K562 (cell line): ENCODE measurements at regions not wholly inside any gene's neighbourhood (a gene's known extent, or its start where the extent isn't known, plus 50 kb on each side); places are given as distances from the start of the nearest gene placed in this dataset.

Experiments
- ATAC-seq: fragments of 200-7000 bp; cut with Tn5 transposase; 3 replicates; pipeline ENCODE4 v1.9.1; 2020; ENCODE audit warnings: moderate library complexity
- BruUV-seq: library from RNA; stranded (reverse); fragments of 400-500 nt; replicated peaks from 2 replicates; lab custom pipeline; 2021; lab: Mats Ljungman, UMichigan
- CTCF ChIA-PET: fragments of 300-600 bp; formaldehyde crosslinking; extraction: SDS; loops from one replicate; lab custom pipeline; 2021; ENCODE audit warnings: low intra/inter-chr PET ratio; lab: Yijun Ruan, JAX
- POLR2A ChIA-PET: fragments of 300-600, 350-650 bp; sonication (Branson Sonifier 250); formaldehyde crosslinking; extraction: SDS; loops from one replicate; lab custom pipeline; 2021; ENCODE audit warnings: antibody characterized with exemption, inconsistent platforms; lab: Yijun Ruan, JAX
- DNase-seq, 4 experiments: peaks; one replicate each; pipeline versions ENCODE4 v3.0.0 to v3.0.0-alpha.2; 2011 to 2018; ENCODE audit warnings: low spot score in 3 of 4, mixed read lengths in 3 of 4; ENCODE audit errors: extremely low read depth in 1 of 4
- FAIRE-seq: peaks from 2 replicates; lab custom pipeline; 2011; peaks lifted over from hg19 to GRCh38; lab: Jason Lieb, UNC
- H2AFZ ChIP-seq: 2 replicates; pipeline ENCODE4 v1.6.0; 2011; ENCODE audit warnings: low read depth, low read length, control low read depth, inconsistent platforms
- H3K27ac ChIP-seq: fragments of 200-600 bp; 3 replicates; pipeline ENCODE4 v1.8.0; 2011; ENCODE audit warnings: low read depth, mild to moderate bottlenecking, control low read depth, inconsistent platforms, low read length, moderate library complexity, mixed read lengths; ENCODE audit errors: extremely low read depth
- H3K27me3 ChIP-seq, 2 experiments: fragments of 300-600 bp in 1 of 2; 2 replicates in 1 of 2; 3 replicates in 1 of 2; pipeline versions ENCODE4 v1.6.0 to v1.8.0; 2011; ENCODE audit warnings: inconsistent platforms in 2 of 2, low read length in 2 of 2, mild to moderate bottlenecking in 1 of 2, mixed read lengths in 1 of 2, moderate library complexity in 1 of 2; ENCODE audit not compliant: control insufficient read depth in 2 of 2, insufficient read depth in 2 of 2
- H3K36me3 ChIP-seq: fragments of 300-600 bp; 3 replicates; pipeline ENCODE4 v1.8.0; 2011; ENCODE audit warnings: mild to moderate bottlenecking, low read length, inconsistent platforms; ENCODE audit not compliant: control insufficient read depth, insufficient read depth
- H3K4me1 ChIP-seq, 2 experiments: fragments of 200-600 bp in 1 of 2; replicated peaks in 1 of 2; 2 replicates in 1 of 2; 3 replicates in 1 of 2; pipeline versions ENCODE4 v1.5.1 to v1.8.0; 2011; ENCODE audit warnings: inconsistent platforms in 2 of 2, low read length in 2 of 2, mild to moderate bottlenecking in 1 of 2, mixed read lengths in 1 of 2, moderate library complexity in 1 of 2; ENCODE audit not compliant: control insufficient read depth in 2 of 2, insufficient read depth in 2 of 2
- H3K4me2 ChIP-seq: 2 replicates; pipeline ENCODE4 v1.6.1; 2011; ENCODE audit warnings: low read length, control low read depth, inconsistent platforms, mixed read lengths; ENCODE audit not compliant: insufficient read depth
- H3K4me3 ChIP-seq: fragments of 200-600 bp; sonication (generic), shearing (Covaris generic); 2 replicates; pipeline ENCODE4 v1.5.1; 2016; ENCODE audit warnings: control low read depth, inconsistent platforms
- H3K79me2 ChIP-seq: fragments of 200-600 bp; 3 replicates; pipeline ENCODE4 v1.8.0; 2011; ENCODE audit warnings: low read length, inconsistent platforms; ENCODE audit not compliant: control insufficient read depth, insufficient read depth
- H3K9ac ChIP-seq, 2 experiments: 2 replicates each; pipeline versions ENCODE4 v1.6.0 to v1.6.1; 2011; ENCODE audit warnings: low read depth in 2 of 2, low read length in 2 of 2, control low read depth in 1 of 2, inconsistent platforms in 1 of 2, mild to moderate bottlenecking in 1 of 2, mixed read lengths in 1 of 2; ENCODE audit not compliant: insufficient read depth in 1 of 2
- H3K9me1 ChIP-seq: one replicate; pipeline ENCODE4 v1.6.0; 2011; ENCODE audit warnings: inconsistent platforms, mild to moderate bottlenecking, low read length, moderate library complexity; ENCODE audit not compliant: control insufficient read depth, insufficient read depth
- H3K9me3 ChIP-seq: replicated peaks from 2 replicates; pipeline ENCODE4 v1.5.1; 2011; ENCODE audit warnings: low read depth, low read length, inconsistent platforms; ENCODE audit not compliant: control insufficient read depth, insufficient read depth
- H4K20me1 ChIP-seq: replicated peaks from 2 replicates; pipeline ENCODE4 v1.6.1; 2011; ENCODE audit warnings: low read length, inconsistent platforms, mixed read lengths; ENCODE audit not compliant: control insufficient read depth, insufficient read depth
- FIP1L1 ChIP-seq: fragments of 200-400 bp; formaldehyde crosslinking; IDR thresholded peaks from 2 replicates; pipeline ENCODE4 v1.6.1; 2018; ENCODE audit warnings: mild to moderate bottlenecking, low read depth, low read length; ENCODE audit not compliant: poor library complexity, severe bottlenecking
- JUND ChIP-seq, 2 experiments: IDR thresholded peaks; 2 replicates in 1 of 2; 3 replicates in 1 of 2; pipeline ENCODE4 v1.6.1; 2011; ENCODE audit warnings: borderline replicate concordance in 2 of 2, low read depth in 2 of 2, low read length in 2 of 2, improper control_type of control experiment in 1 of 2, missing biosample characterization in 1 of 2, missing genetic modification characterization in 1 of 2, missing genetic modification reagents in 1 of 2
- KLF13 ChIP-seq: fragments of 450-650 bp; IDR thresholded peaks from 2 replicates; pipeline ENCODE4 v1.6.1; 2016; ENCODE audit warnings: missing genetic modification characterization, low read depth, mild to moderate bottlenecking, missing compliant biosample characterization, moderate library complexity, borderline replicate concordance
- KLF6 ChIP-seq: fragments of 250-450 bp; sonication (Bioruptor Pico); IDR thresholded peaks from 2 replicates; pipeline ENCODE4 v1.4.0; 2020; ENCODE audit warnings: mild to moderate bottlenecking, moderate library complexity, borderline replicate concordance
- NCOA1 ChIP-seq: fragments of 450-650 bp; IDR thresholded peaks from 2 replicates; pipeline ENCODE4 v1.6.1; 2016; ENCODE audit warnings: low read depth
- NFATC3 ChIP-seq: fragments of 450-650 bp; IDR thresholded peaks from 2 replicates; pipeline ENCODE4 v1.6.1; 2017; ENCODE audit warnings: mild to moderate bottlenecking
- PHF8 ChIP-seq: fragments of 200-600 bp; sonication (generic); IDR thresholded peaks from 2 replicates; pipeline ENCODE4 v1.6.1; 2012; ENCODE audit warnings: mixed run types, mild to moderate bottlenecking, inconsistent platforms, low read length, moderate library complexity, borderline replicate concordance
- STAT5A ChIP-seq: IDR thresholded peaks from 2 replicates; pipeline ENCODE4 v1.6.1; 2012; ENCODE audit warnings: low read length, inconsistent platforms, borderline replicate concordance
- ZBTB2 ChIP-seq: fragments of 450-650 bp; IDR thresholded peaks from 2 replicates; pipeline ENCODE4 v1.6.1; 2016; ENCODE audit warnings: antibody characterized with exemption
- ZNF124 ChIP-seq: sonication (generic); formaldehyde crosslinking; IDR thresholded peaks from 2 replicates; pipeline ENCODE4 v1.8.1; 2022; ENCODE audit warnings: missing genetic modification reagents
- WGBS: fragments of 100-300 bp; shearing (Covaris generic); methylation state at CpG from one replicate; pipeline ENCODE4 v1.1.6; 2016; ENCODE audit warnings: low coverage, mixed read lengths; ENCODE audit not compliant: insufficient coverage; ENCODE audit errors: missing lambda C conversion rate; 5-methylcytosine and 5-hydroxymethylcytosine counted together
- in situ Hi-C: fragments of 300-500 bp; cut with MboI; formaldehyde crosslinking; loops from 4 replicates; pipeline ENCODE4 v1.15.0; 2018; ENCODE audit warnings: inconsistent platforms, mixed read lengths
- intact Hi-C: fragments of 100-400 bp; cut with micrococcal nuclease; formaldehyde crosslinking; loops from 2 replicates; pipeline ENCODE4 v1.14.2; 2022
- TF ChIP-seq, protein P1 (sequence below): sonication (generic); formaldehyde crosslinking; IDR thresholded peaks from 2 replicates; pipeline ENCODE4 v1.5.0; 2020; ENCODE audit warnings: missing genetic modification reagents
- TF ChIP-seq, protein P2 (sequence below): fragments of 450-650 bp; IDR thresholded peaks from 2 replicates; pipeline ENCODE4 v1.7.0; 2016; ENCODE audit warnings: borderline replicate concordance

DNA sequence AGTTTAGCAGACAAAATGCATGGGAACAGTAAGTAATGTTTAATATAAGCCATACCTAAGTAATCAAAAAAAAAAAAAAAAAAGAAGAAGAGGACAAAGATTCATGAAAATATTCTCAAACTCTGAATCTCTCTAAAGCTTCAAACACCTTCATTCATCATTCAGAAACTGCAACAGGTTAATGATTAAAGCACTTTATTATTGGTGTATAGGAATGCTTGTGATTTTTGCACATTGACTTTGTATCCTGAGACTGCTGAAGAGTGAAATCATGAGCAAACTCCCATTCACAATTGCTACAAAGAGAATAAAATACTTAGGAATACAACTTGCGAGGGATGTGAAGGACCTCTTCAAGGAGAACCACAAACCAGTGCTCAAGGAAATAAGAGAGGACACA, 278.4 kb upstream of the DCN start:
- no peak overlapping the region for H3K9ac ChIP-seq
- no TSS peak for BruUV-seq
- no peak for DNase-seq
- ChIA-PET CTCF (no interaction called here), POLR2A (no interaction called here)
- H3K27ac ChIP-seq = no peak overlapping the region
- no peak overlapping the region for H3K4me3 ChIP-seq
- in situ Hi-C loops = no loop called here
- H3K36me3 ChIP-seq = no peaks in the 10 kb centered on the region; the same call in 2 of the 3 replicates
- H3K9me3 ChIP-seq = no peaks in the 10 kb centered on the region
- no peak overlapping the region for H3K4me2 ChIP-seq
- FAIRE-seq = no peak
- no peak for ATAC-seq
- H4K20me1 ChIP-seq = no peaks in the 10 kb centered on the region
- H3K4me1 ChIP-seq = no peaks in the 10 kb centered on the region
- H3K9me1 ChIP-seq = no peaks in the 10 kb centered on the region
- intact Hi-C loops = no loop called here
- H3K79me2 ChIP-seq = no peaks in the 10 kb centered on the region
- H3K27me3 ChIP-seq = no peaks in the 10 kb centered on the region
- 92% methylated on average over 1 of the region's 1 CpG for WGBS
- TF ChIP-seq NFATC3 (no peak), NCOA1 (no peak), KLF13 (tag) (no peak), ZBTB2 (no peak), ZNF124 (CRISPR knock-in tag) (no peak), PHF8 (no peak), KLF6 (no peak), FIP1L1 (no peak), STAT5A (no peak), JUND (IDR thresholded peaks at IDR 0.05; ENCODE audit: borderline replicate concordance, low read depth, low read length) (no peak), JUND (tag; IDR thresholded peaks at IDR 0.05; ENCODE audit: borderline replicate concordance, low read depth, low read length) (no peak)
- TF ChIP-seq, protein P1, sequence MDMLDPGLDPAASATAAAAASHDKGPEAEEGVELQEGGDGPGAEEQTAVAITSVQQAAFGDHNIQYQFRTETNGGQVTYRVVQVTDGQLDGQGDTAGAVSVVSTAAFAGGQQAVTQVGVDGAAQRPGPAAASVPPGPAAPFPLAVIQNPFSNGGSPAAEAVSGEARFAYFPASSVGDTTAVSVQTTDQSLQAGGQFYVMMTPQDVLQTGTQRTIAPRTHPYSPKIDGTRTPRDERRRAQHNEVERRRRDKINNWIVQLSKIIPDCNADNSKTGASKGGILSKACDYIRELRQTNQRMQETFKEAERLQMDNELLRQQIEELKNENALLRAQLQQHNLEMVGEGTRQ (CRISPR knock-in tag) = no peak
- TF ChIP-seq, protein P2, sequence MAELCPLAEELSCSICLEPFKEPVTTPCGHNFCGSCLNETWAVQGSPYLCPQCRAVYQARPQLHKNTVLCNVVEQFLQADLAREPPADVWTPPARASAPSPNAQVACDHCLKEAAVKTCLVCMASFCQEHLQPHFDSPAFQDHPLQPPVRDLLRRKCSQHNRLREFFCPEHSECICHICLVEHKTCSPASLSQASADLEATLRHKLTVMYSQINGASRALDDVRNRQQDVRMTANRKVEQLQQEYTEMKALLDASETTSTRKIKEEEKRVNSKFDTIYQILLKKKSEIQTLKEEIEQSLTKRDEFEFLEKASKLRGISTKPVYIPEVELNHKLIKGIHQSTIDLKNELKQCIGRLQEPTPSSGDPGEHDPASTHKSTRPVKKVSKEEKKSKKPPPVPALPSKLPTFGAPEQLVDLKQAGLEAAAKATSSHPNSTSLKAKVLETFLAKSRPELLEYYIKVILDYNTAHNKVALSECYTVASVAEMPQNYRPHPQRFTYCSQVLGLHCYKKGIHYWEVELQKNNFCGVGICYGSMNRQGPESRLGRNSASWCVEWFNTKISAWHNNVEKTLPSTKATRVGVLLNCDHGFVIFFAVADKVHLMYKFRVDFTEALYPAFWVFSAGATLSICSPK = no peak
- no peak overlapping the region for H2AFZ ChIP-seq
